ENCODE measurements at regions not wholly inside any gene's neighbourhood (a gene's known extent, or its start where the extent isn't known, plus 50 kb on each side); places are given as distances from the start of the nearest gene placed in this dataset.
A peak's percentile ranks its signal among the peaks of the same experiment; 100 is the strongest.

GRCh38 chr2:239494578-239494977 is 93.8 kb upstream of the HDAC4 start:
- peaks cover 17 to 27% of the 10 kb centered on the region in 2 donors for H3K4me1 ChIP-seq (ENCODE audit: control insufficient read depth in 1 of 2, insufficient read depth in 2 of 2, low read length in 2 of 2)
- H4K20me1 ChIP-seq (ENCODE audit: insufficient read depth, low read length): no peaks in the 10 kb centered on the region
- H3K36me3 ChIP-seq (replicated peaks in 1 of 2; ENCODE audit: control insufficient read depth in 1 of 2, insufficient read depth in 2 of 2, low read length in 2 of 2): no peaks in the 10 kb centered on the region
- H3K79me2 ChIP-seq (ENCODE audit: insufficient read depth, low read length): no peaks in the 10 kb centered on the region
- H3K4me2 ChIP-seq (replicated peaks; ENCODE audit: extremely low read depth, low read length, poor library complexity, severe bottlenecking): no peak overlapping the region
- peaks cover 5 to 11% of the 10 kb centered on the region in 2 donors for H3K36me3 Mint-ChIP-seq
- peaks cover 3 to 10% (median 9%) of the 10 kb centered on the region in 7 donors for H3K9me3 Mint-ChIP-seq
- peaks cover 6 to 9% (median 7%) of the 10 kb centered on the region in 3 donors for H3K27me3 Mint-ChIP-seq (ENCODE audit: low read depth in 3 of 3)
- intact Hi-C loops (cut with micrococcal nuclease): no loop called here
- no peak overlapping the region for H3K4me3 ChIP-seq (replicated peaks in 1 of 3; ENCODE audit: low read depth in 2 of 3, low read length in 3 of 3)
- no CpG with 5 or more reads among the region's 3 CpGs for WGBS (ENCODE audit: insufficient coverage)
- peak overlapping the region in 1 of 7 donors; percentile 62 for H3K27ac Mint-ChIP-seq
- no peak overlapping the region for H2AFZ ChIP-seq (ENCODE audit: insufficient read depth, low read depth, low read length, poor library complexity, severe bottlenecking)
- no peak for DNase-seq
- peaks cover 0 to 8% of the 10 kb centered on the region in 2 donors for H3K9me3 ChIP-seq (replicated peaks in 1 of 2; ENCODE audit: control insufficient read depth in 1 of 2, insufficient read depth in 1 of 2, low read length in 2 of 2)
- TF ChIP-seq CTCF (IDR thresholded peaks at IDR 0.05): no peak
- H3K27me3 ChIP-seq (ENCODE audit: control insufficient read depth in 2 of 2, insufficient read depth in 2 of 2, low read length in 2 of 2): no peaks in the 10 kb centered on the region
- no peak overlapping the region for H3K27ac ChIP-seq (ENCODE audit: low read depth in 1 of 2, low read length in 2 of 2)
- no peak overlapping the region for H3K4me3 Mint-ChIP-seq
- H3K4me1 Mint-ChIP-seq: peaks cover 28% of the 10 kb centered on the region
- no peak overlapping the region for H3K9ac ChIP-seq (ENCODE audit: insufficient read depth, low read length, poor library complexity, severe bottlenecking)

GRCh38 chr2:239489481-239489880 is 88.7 kb upstream of the HDAC4 start:
- Histone ChIP-seq H4K20me1 (ENCODE audit: insufficient read depth, low read length) (no peaks in the 10 kb centered on the region), H3K79me2 (ENCODE audit: insufficient read depth, low read length) (no peaks in the 10 kb centered on the region), H3K36me3 (replicated peaks in 1 of 2; ENCODE audit: control insufficient read depth in 1 of 2, insufficient read depth in 2 of 2, low read length in 2 of 2) (no peaks in the 10 kb centered on the region), H3K4me3 (replicated peaks in 1 of 3; ENCODE audit: low read depth in 2 of 3, low read length in 3 of 3) (no peak overlapping the region), H2AFZ (ENCODE audit: insufficient read depth, low read depth, low read length, poor library complexity, severe bottlenecking) (no peak overlapping the region), H3K4me1 (ENCODE audit: control insufficient read depth in 1 of 2, insufficient read depth in 2 of 2, low read length in 2 of 2) (peaks cover 11 to 15% of the 10 kb centered on the region in 2 donors), H3K27ac (ENCODE audit: low read depth in 1 of 2, low read length in 2 of 2) (no peak overlapping the region), H3K27me3 (ENCODE audit: control insufficient read depth in 2 of 2, insufficient read depth in 2 of 2, low read length in 2 of 2) (no peaks in the 10 kb centered on the region), H3K9ac (ENCODE audit: insufficient read depth, low read length, poor library complexity, severe bottlenecking) (no peak overlapping the region), H3K9me3 (replicated peaks in 1 of 2; ENCODE audit: control insufficient read depth in 1 of 2, insufficient read depth in 1 of 2, low read length in 2 of 2) (no peaks in the 10 kb centered on the region), H3K4me2 (replicated peaks; ENCODE audit: extremely low read depth, low read length, poor library complexity, severe bottlenecking) (no peak overlapping the region)
- H3K4me3 Mint-ChIP-seq: no peak overlapping the region
- intact Hi-C loops (cut with micrococcal nuclease): no loop called here
- peaks cover 0 to 5% (median 2%) of the 10 kb centered on the region in 7 donors for H3K9me3 Mint-ChIP-seq
- no peaks in the 10 kb centered on the region for H3K36me3 Mint-ChIP-seq
- WGBS (ENCODE audit: insufficient coverage): 94% methylated on average over 3 of the region's 3 CpGs
- peak overlapping the region in 1 of 7 donors; percentile 26 for H3K27ac Mint-ChIP-seq
- peaks cover 5 to 12% (median 6%) of the 10 kb centered on the region in 3 donors for H3K27me3 Mint-ChIP-seq (ENCODE audit: low read depth in 3 of 3)
- H3K4me1 Mint-ChIP-seq: peaks cover 14% of the 10 kb centered on the region
- no peak for TF ChIP-seq CTCF (IDR thresholded peaks at IDR 0.05)
- DNase-seq: no peak
